ENCODE measurements at regions not wholly inside any gene's neighbourhood (a gene's known extent, or its start where the extent isn't known, plus 50 kb on each side); places are given as distances from the start of the nearest gene placed in this dataset.
"Not testable (repeated sequence)": the region's sequence is repeated elsewhere in the genome, so short reads cannot be mapped to it uniquely, and the experiment has no call there.

GRCh38 chr1:10867138-10867721 is 70.8 kb upstream of the CASZ1 start:
- peak; percentile 52 for DNase-seq (ENCODE audit: low spot score)

GRCh38 chr1:10867914-10868598 is 71.6 kb upstream of the CASZ1 start:
- no peak for DNase-seq (ENCODE audit: low spot score)

- no peak for DNase-seq (ENCODE audit: low spot score)
Measured at GRCh38 chr1:10868599-10868965, 72.1 kb upstream of the CASZ1 start.

- DNase-seq (ENCODE audit: low spot score) = no peak
Measured at GRCh38 chr1:10869933-10870332, 73.5 kb upstream of the CASZ1 start.

GRCh38 chr1:10870493-10871096 is 74.1 kb upstream of the CASZ1 start:
- DNase-seq (ENCODE audit: low spot score) = no peak

GRCh38 chr1:10873189-10873588 is 76.7 kb upstream of the CASZ1 start:
- no peak for DNase-seq (ENCODE audit: low spot score)

GRCh38 chr1:10874351-10874750 is 77.9 kb upstream of the CASZ1 start:
- DNase-seq (ENCODE audit: low spot score) = no peak

- no peak for DNase-seq (ENCODE audit: low spot score)
Measured at GRCh38 chr1:10877894-10878293, 81.4 kb upstream of the CASZ1 start.

- DNase-seq (ENCODE audit: low spot score) = no peak
Measured at GRCh38 chr1:10878469-10878868, 82.0 kb upstream of the CASZ1 start.

GRCh38 chr1:10880063-10880462 is 83.6 kb upstream of the CASZ1 start:
- DNase-seq (ENCODE audit: low spot score) = no peak

- DNase-seq (ENCODE audit: low spot score) = no peak
Measured at GRCh38 chr1:10881046-10881445, 84.6 kb upstream of the CASZ1 start.

- DNase-seq (ENCODE audit: low spot score) = no peak
Measured at GRCh38 chr1:10882069-10882468, 85.6 kb upstream of the CASZ1 start.

- DNase-seq (ENCODE audit: low spot score) = not testable (repeated sequence)
Measured at GRCh38 chr1:10887032-10887431, 90.6 kb upstream of the CASZ1 start.

- DNase-seq (ENCODE audit: low spot score) = no peak
Measured at GRCh38 chr1:10888291-10888690, 91.8 kb upstream of the CASZ1 start.

- no peak for DNase-seq (ENCODE audit: low spot score)
Measured at GRCh38 chr1:10888791-10889649, 92.6 kb upstream of the CASZ1 start.

- no peak for DNase-seq (ENCODE audit: low spot score)
Measured at GRCh38 chr1:10889650-10890353, 93.4 kb upstream of the CASZ1 start.

- no peak for DNase-seq (ENCODE audit: low spot score)
Measured at GRCh38 chr1:10890491-10891071, 94.1 kb upstream of the CASZ1 start.

- DNase-seq (ENCODE audit: low spot score) = no peak
Measured at GRCh38 chr1:10891091-10891490, 94.6 kb upstream of the CASZ1 start.

- DNase-seq (ENCODE audit: low spot score) = no peak
Measured at GRCh38 chr1:10892138-10893065, 96.0 kb upstream of the CASZ1 start.

- no peak for DNase-seq (ENCODE audit: low spot score)
Measured at GRCh38 chr1:10895621-10896020, 99.2 kb upstream of the CASZ1 start.

GRCh38 chr1:10896673-10897072 is 100.2 kb upstream of the CASZ1 start:
- no peak for DNase-seq (ENCODE audit: low spot score)

Data from CD4-positive, alpha-beta T cell treated with Interleukin-15 for 4 hours (primary cell).